ENCODE measurements at regions not wholly inside any gene's neighbourhood (a gene's known extent, or its start where the extent isn't known, plus 50 kb on each side); places are given as distances from the start of the nearest gene placed in this dataset.

DNA sequence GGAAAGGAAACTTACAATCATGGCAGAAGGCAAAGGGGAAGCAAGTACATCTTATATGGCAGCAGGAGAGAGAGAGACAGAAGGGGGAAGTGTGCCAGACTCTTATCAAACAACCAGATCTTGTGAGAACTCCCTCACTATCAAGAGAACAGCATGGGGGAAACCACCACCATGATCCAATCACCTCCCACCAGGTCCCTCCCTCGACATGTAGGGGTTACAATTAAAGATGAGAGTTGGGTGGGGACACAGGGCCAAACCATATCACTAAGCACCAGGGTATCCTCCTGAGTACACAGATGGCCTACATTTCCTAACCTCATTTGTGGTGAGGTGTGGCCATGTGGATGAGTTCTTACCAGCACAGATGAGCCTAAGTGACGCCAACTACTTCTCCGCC lies 348.6 kb upstream of the ZFHX3 start:
- Histone ChIP-seq H4K20me1 (ENCODE audit: control insufficient read depth, extremely low read depth, insufficient read depth, low read length) (no peaks in the 10 kb centered on the region), H3K4me1 (ENCODE audit: control insufficient read depth, extremely low read depth, insufficient read depth, low read length) (no peaks in the 10 kb centered on the region), H3K9ac (ENCODE audit: control insufficient read depth, extremely low read depth, insufficient read depth, low read length) (no peak overlapping the region), H3K79me2 (ENCODE audit: control insufficient read depth, insufficient read depth, low read length) (no peaks in the 10 kb centered on the region), H3K27me3 (ENCODE audit: control insufficient read depth, extremely low read depth, insufficient read depth, low read length) (no peaks in the 10 kb centered on the region), H3K4me2 (ENCODE audit: control insufficient read depth, extremely low read depth, insufficient read depth, low read depth, low read length) (no peak overlapping the region), H3K9me1 (ENCODE audit: control insufficient read depth, extremely low read depth, insufficient read depth, low read length) (no peaks in the 10 kb centered on the region), H3K27ac (ENCODE audit: control insufficient read depth, insufficient read depth, low read length) (no peak overlapping the region), H2AFZ (ENCODE audit: control insufficient read depth, low read length) (no peak overlapping the region), H3K9me3 (ENCODE audit: control insufficient read depth, low read depth, low read length) (no peaks in the 10 kb centered on the region), H3K4me3 (ENCODE audit: control insufficient read depth in 2 of 3, extremely low read depth in 1 of 3, insufficient read depth in 2 of 3, low read depth in 1 of 3, low read length in 3 of 3) (no peak overlapping the region), H3K36me3 (ENCODE audit: control insufficient read depth in 2 of 2, extremely low read depth in 1 of 2, insufficient read depth in 2 of 2, low read length in 2 of 2) (no peaks in the 10 kb centered on the region)
- FAIRE-seq, result no peak
- TF ChIP-seq, protein P1, sequence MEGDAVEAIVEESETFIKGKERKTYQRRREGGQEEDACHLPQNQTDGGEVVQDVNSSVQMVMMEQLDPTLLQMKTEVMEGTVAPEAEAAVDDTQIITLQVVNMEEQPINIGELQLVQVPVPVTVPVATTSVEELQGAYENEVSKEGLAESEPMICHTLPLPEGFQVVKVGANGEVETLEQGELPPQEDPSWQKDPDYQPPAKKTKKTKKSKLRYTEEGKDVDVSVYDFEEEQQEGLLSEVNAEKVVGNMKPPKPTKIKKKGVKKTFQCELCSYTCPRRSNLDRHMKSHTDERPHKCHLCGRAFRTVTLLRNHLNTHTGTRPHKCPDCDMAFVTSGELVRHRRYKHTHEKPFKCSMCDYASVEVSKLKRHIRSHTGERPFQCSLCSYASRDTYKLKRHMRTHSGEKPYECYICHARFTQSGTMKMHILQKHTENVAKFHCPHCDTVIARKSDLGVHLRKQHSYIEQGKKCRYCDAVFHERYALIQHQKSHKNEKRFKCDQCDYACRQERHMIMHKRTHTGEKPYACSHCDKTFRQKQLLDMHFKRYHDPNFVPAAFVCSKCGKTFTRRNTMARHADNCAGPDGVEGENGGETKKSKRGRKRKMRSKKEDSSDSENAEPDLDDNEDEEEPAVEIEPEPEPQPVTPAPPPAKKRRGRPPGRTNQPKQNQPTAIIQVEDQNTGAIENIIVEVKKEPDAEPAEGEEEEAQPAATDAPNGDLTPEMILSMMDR (optimal IDR thresholded peaks at IDR 0.05 in 1 of 3, IDR thresholded peaks at IDR 0.05 in 1 of 3, conservative IDR thresholded peaks at IDR 0.05 in 1 of 3; ENCODE audit: extremely low read depth in 1 of 3, insufficient read depth in 2 of 3, low read length in 3 of 3), result no peak
- TF ChIP-seq EZH2 (IDR thresholded peaks at IDR 0.05; ENCODE audit: low read length), result no peak
- dilution Hi-C loops (cut with MboI; ENCODE audit: extremely low pct_ligation_motif_present, low sequenced_read_pairs), result no loop called here
- DNase-seq (ENCODE audit: low read depth, low spot score), result no peak

- no peaks in the 10 kb centered on the region for H3K4me1 ChIP-seq (ENCODE audit: control insufficient read depth, extremely low read depth, insufficient read depth, low read length)
- no peak overlapping the region for H3K4me2 ChIP-seq (ENCODE audit: control insufficient read depth, extremely low read depth, insufficient read depth, low read depth, low read length)
- no peak overlapping the region for H3K4me3 ChIP-seq (ENCODE audit: control insufficient read depth in 2 of 3, extremely low read depth in 1 of 3, insufficient read depth in 2 of 3, low read depth in 1 of 3, low read length in 3 of 3)
- dilution Hi-C loops (cut with MboI; ENCODE audit: extremely low pct_ligation_motif_present, low sequenced_read_pairs), result no loop called here
- no peaks in the 10 kb centered on the region for H3K79me2 ChIP-seq (ENCODE audit: control insufficient read depth, insufficient read depth, low read length)
- no peak overlapping the region for H2AFZ ChIP-seq (ENCODE audit: control insufficient read depth, low read length)
- no peak overlapping the region for H3K9ac ChIP-seq (ENCODE audit: control insufficient read depth, extremely low read depth, insufficient read depth, low read length)
- no peaks in the 10 kb centered on the region for H3K36me3 ChIP-seq (ENCODE audit: control insufficient read depth in 2 of 2, extremely low read depth in 1 of 2, insufficient read depth in 2 of 2, low read length in 2 of 2)
- no peaks in the 10 kb centered on the region for H4K20me1 ChIP-seq (ENCODE audit: control insufficient read depth, extremely low read depth, insufficient read depth, low read length)
- FAIRE-seq (no peak), DNase-seq (ENCODE audit: low read depth, low spot score) (no peak)
- TF ChIP-seq, protein P1 (optimal IDR thresholded peaks at IDR 0.05 in 1 of 3, IDR thresholded peaks at IDR 0.05 in 1 of 3, conservative IDR thresholded peaks at IDR 0.05 in 1 of 3; ENCODE audit: extremely low read depth in 1 of 3, insufficient read depth in 2 of 3, low read length in 3 of 3), result no peak
- TF ChIP-seq EZH2 (IDR thresholded peaks at IDR 0.05; ENCODE audit: low read length), result no peak
- no peak overlapping the region for H3K27ac ChIP-seq (ENCODE audit: control insufficient read depth, insufficient read depth, low read length)
- no peaks in the 10 kb centered on the region for H3K9me3 ChIP-seq (ENCODE audit: control insufficient read depth, low read depth, low read length)
- H3K9me1 ChIP-seq (ENCODE audit: control insufficient read depth, extremely low read depth, insufficient read depth, low read length), result no peaks in the 10 kb centered on the region
- H3K27me3 ChIP-seq (ENCODE audit: control insufficient read depth, extremely low read depth, insufficient read depth, low read length), result no peaks in the 10 kb centered on the region
Observed at GRCh38 chr16:73390936-73391335, 343.0 kb upstream of the ZFHX3 start.

Measured in keratinocyte (primary cell).